WI38 (cell line): ENCODE measurements at regions not wholly inside any gene's neighbourhood (a gene's known extent, or its start where the extent isn't known, plus 50 kb on each side); places are given as distances from the start of the nearest gene placed in this dataset.
"Not testable (repeated sequence)": the region's sequence is repeated elsewhere in the genome, so short reads cannot be mapped to it uniquely, and the experiment has no call there.

ENCODE experiments used
- H3K4me3 ChIP-seq: 2 replicates; pipeline ENCODE4 v1.5.1; 2011; ENCODE audit warnings: low read depth, mild to moderate bottlenecking, control low read depth, low read length
- TF ChIP-seq, protein P1 (sequence below): IDR thresholded peaks from 2 replicates; pipeline ENCODE4 v1.5.1; 2012; ENCODE audit warnings: low read depth, mild to moderate bottlenecking, control low read depth, low read length

DNA sequence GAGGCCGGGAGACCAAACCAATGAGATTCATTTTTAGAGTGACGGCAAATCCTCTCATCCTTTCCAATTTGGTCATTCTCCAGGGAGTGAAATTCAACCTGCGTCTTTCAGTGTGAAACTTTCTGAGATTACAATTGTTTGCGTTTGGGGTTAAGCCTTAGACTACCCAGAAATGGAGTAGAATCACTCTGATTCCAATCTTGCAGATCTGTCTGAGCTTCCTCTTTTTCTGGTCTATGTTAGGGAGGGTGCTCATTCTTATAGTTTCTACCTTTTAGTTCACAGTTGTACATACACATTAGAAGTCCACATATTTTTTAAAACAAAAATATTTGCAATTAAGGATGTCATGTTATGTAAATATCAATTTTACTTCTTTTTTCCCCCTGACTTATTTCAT, 183.0 kb upstream of the PHACTR1 start:
- H3K4me3 ChIP-seq, result no peak overlapping the region
- TF ChIP-seq, protein P1, sequence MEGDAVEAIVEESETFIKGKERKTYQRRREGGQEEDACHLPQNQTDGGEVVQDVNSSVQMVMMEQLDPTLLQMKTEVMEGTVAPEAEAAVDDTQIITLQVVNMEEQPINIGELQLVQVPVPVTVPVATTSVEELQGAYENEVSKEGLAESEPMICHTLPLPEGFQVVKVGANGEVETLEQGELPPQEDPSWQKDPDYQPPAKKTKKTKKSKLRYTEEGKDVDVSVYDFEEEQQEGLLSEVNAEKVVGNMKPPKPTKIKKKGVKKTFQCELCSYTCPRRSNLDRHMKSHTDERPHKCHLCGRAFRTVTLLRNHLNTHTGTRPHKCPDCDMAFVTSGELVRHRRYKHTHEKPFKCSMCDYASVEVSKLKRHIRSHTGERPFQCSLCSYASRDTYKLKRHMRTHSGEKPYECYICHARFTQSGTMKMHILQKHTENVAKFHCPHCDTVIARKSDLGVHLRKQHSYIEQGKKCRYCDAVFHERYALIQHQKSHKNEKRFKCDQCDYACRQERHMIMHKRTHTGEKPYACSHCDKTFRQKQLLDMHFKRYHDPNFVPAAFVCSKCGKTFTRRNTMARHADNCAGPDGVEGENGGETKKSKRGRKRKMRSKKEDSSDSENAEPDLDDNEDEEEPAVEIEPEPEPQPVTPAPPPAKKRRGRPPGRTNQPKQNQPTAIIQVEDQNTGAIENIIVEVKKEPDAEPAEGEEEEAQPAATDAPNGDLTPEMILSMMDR, result no peak

DNA sequence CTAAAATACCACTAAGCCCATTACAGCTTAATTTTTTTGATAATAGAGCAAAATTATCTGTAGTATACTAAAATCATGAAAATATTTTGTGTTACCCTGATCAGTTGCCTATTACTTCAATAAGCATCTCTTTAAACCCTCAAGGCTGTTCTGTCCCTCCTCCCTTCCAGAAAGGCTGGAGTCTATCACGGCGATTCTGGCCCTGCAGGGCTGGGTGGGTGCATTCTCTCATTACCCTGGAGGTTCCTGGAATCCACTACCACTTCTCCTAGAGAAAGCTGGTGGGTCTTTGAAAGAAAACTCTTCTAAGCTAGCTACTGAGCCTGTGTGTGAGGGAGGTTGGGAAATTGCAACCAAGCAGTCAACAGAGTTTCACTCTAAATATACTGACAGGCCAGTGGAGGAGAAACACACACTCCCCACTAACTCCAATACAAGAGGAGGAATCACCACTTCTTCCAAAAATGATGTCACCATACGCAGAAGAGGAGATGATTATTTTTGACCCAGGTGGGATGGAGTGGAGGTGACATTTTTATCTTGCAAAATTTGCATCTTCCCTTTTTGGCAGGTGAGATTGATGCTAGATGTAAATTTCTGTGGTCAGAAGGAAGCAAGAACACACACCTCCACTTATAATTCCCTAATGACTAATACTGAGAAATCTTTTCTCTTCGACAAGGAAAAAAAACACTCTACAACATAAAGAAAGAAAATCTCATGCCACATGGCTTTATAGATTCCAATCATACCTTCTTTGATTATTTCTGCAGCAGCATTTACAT, 182.3 kb upstream of the PHACTR1 start:
- H3K4me3 ChIP-seq, result no peak overlapping the region
- TF ChIP-seq, protein P1, result no peak

DNA sequence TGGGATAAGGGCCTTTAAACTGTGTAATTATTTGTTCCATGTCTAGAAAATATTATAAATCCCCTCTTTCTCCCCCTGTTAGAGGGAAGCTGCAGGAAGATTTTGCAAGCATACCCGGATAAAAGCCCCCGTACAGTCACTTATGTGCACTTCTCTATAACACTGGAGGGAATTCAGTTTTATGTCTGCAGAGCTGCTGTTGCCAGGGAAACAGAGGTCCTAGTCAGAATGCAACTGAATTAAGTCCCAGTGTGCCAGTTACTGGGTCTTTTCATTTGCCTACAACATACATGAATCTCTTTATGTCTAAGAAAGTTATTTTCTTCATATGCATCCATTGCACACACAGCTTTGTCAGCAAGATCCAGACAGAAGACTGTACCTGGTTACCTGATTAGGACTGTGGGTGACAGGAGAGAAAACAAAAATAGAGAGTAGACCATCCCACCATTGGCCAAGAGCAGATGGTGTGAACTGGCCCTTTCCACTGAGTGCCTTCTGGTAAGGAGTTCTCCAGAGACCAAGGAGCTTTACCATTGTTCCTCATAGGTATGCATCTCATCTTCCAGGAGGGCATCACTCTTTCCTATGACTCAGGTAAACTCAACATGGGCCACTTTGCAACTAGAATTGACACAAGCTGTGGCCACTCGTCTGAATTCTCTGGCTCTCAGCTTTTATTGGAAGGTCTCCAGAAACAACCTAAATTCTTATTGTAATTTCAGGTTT, 180.8 kb upstream of the PHACTR1 start:
- H3K4me3 ChIP-seq, result no peak overlapping the region
- TF ChIP-seq, protein P1, result no peak

DNA sequence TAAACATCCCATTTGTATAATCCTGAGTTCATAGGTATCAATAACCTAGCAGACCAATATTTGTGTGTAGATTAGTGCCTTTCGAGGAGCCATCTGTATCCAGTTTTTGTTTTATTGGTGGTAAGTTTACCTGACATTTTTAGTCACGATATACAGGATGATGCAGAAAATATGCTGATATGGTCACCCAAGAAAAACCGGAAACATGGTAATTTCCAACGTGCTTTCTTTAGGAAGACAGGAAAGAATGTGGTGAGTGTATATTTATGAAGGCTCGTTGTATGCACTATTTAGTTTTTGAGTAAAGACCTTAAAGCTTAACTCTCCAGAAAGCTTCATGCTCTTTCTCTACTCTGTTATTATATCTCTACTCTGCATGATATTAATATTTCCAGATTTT, 180.2 kb upstream of the PHACTR1 start:
- no peak overlapping the region for H3K4me3 ChIP-seq
- TF ChIP-seq, protein P1, result no peak

DNA sequence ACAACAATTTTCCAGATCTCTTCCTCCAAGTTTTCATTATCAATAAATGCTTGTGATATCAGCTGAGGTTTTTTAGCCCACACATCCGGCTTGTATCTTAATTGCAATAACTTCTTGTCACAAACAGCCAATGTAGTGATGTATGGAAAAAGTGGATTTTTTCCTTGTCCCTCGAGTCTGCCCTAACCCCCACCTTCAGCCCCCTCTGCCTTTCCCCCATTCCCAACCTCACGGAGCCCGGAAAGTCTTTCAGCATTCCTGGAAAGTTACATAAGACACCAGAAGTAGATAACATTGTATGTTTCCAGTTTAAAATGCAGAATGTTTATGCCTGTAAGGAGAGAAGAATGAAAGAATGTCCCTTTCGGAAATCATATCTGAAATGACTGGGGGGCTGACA, 179.2 kb upstream of the PHACTR1 start:
- H3K4me3 ChIP-seq, result peak overlapping the region; percentile 19; the same call in 1 of the 2 replicates
- TF ChIP-seq, protein P1, result no peak

DNA sequence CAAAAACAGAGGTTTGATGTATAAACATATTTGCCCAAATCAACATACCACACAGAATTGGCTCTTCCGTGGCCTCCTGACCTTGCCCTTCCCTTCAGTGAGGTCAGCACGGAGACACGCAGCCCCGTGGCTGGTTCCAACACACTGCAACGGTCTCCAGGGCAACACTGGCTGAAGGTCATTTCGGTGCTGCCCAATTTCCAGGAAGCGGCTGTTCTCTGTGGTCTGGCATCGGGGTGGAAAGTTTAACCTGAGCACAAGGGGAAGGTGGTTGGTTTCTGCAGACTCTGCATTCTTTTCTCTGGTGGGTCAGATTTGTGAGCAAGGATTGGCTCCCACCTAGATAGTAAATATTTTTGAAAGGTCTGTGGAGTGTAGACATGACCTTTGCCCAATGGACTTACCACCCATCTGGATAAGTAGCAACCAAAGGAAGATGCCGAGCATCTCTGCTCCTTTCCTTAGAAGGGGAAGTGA, 177.6 kb upstream of the PHACTR1 start:
- H3K4me3 ChIP-seq, result no peak overlapping the region

DNA sequence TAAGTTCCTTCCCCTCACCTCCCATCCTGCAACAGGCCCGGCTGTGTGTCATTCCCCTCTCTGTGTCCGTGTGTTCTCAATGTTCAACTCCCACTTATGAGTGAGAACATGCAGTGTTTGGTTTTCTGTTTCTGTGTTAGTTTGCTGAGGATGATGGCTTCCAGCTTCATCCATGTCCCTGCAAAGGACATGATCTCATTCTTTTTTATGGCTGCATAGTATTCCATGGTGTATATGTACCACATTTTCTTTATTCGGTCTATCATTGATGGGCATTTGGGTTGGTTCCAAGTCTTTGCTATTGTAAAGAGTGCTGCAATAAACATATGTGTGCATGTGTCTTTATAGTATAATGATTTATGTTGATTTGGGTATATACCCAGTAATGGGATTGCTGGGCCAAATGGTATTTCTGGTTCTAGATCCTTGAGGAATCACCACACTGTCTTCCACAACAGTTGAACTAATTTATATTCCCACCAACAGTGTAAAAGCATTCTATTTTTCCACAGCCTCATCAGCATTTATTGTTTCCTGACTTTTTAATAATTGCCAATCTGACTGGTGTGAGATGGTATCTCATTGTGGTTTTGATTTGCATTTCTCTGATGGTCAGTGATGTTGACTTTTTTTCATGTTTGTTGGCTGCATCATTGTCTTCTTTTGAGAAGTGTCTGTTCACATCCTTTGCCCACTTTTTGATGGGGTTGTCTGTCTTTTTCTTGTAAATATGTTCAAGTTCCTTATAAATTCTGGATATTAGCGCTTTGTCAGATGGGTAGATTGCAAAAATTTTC, 174.1 kb upstream of the PHACTR1 start:
- H3K4me3 ChIP-seq, result not testable (repeated sequence)

More for the DNA sequence above, 177.6 kb upstream of the PHACTR1 start:
- TF ChIP-seq, protein P1, result no peak
